T follicular helper cell (primary cell): ENCODE measurements at regions not wholly inside any gene's neighbourhood (a gene's known extent, or its start where the extent isn't known, plus 50 kb on each side); places are given as distances from the start of the nearest gene placed in this dataset.

Experiments used
- DNase-seq: peaks from one replicate; pipeline ENCODE4 v3.0.0-alpha.2; 2020; ENCODE audit warnings: low read depth

DNA sequence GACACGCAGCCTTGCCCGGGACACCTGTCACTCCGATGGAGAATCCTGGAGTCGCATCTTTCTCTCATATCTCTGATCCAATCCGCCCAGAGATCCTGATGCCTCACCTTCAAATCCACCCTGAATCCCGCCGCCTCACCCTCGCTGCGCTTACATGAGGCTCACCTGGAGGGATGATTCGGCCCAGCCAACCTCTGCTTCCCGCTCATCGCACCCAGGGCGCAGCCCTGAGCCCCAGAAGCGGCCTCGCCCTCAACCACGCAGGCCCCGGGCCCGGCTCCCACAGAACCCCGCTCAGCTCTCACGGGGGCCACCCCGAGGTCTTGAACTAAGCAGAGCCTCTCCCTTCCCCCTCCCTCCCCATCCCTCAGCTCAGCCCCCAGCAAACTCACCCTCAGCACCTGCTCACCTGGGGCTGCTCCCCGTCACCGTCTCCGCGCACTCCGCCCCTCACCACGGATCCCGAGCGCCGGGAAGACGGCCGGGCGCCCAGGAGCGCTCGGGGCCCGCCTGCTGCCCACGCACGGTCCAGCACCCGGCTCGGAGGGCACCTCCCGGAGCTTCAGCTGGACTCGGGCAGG lies 160.0 kb downstream of the NDUFA10 start:
- no peak for DNase-seq

DNA sequence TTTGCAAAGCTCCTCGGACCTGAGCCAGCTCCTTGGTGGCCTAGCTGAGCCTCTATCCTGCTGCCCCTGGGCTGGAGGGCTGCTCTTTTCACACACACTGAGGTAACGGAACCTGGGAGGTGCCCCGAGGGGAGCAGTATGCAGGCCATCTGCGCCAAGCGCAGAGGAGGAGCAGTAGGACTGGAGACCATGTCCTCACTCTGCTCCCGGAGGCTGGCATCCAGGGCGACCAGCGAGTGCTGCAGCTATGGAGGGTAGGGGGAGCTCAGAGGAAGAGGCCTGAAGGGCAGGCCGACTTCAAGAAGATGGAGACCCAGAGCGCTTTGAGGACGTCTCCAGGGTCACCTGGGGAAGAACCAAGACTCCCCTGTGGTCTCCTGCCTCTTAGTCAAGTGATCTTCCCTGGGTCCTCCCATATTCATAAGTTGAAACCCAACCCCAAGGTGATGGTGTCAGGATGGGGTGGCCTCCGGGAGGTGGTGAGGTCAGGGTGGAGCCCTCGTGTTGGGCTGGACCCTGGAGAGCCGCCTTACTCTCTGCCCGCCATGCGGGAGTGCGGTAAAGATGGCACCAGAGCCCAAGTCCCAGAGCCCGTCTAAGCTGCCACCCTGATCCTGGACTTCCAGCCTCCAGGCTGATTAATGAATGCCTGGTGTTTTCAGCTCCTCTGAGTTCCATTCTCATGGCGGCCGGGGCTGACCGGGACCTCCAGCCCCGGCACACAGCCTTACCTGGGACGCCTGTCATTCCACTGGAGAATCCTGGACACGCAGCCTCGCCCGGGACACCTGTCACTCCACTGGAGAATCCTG lies 160.7 kb downstream of the NDUFA10 start:
- no peak for DNase-seq

DNA sequence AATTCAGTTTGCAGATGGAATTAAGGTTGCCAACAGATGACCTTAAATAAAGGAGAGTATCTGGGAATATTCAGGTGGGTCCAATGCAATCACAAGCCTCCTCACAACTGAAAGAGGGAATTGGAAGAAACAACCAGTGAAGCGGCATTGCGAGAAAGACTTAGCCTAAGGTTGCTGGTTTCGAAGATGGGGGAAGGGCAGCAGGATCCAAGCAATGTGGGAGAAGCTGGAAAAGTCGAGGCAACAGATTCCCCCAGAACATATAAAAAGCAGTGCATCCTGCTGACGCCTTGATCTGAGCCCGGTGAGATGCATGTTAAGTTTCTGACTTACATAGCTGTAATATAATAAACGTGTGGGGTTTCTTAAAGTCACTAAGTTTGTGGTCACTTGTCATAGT lies 162.5 kb downstream of the NDUFA10 start:
- no peak for DNase-seq

DNA sequence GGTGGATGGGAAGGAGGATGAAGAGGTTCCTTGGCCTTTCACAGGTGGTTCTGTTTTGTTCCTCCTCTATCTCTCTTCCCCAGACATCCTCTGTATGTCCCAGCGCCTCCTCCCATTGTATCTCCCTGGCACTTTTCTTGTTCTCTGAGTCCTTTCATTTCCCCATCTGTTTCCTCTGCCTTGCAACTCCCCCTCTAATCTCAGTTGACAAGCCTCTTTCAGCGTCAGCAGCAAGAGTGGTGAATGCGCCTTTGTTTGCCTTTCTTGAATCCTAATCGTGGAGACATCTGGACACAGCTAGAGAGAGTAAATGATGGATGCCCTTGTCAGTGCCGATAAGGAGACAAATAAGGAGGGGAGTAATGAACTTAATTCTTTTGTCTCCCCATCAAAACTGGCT lies 167.0 kb downstream of the NDUFA10 start:
- no peak for DNase-seq

DNA sequence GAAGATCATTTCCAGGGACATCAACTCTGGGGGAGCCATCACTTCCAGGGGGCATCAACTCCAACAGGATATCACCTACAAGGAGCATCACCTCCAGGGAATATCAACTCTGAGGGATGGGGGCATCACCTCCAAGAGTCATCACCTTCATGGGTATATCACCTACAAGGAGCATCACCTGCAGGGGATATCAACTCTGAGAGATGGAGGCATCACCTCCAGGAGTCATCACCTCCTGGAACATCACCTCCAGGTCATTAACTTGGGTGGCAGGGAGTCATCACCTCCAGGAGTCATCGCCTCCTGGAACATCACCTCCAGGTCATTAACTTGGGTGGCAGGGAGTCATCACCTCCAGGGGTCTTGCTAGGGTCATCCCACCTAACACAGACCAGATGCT lies 167.6 kb downstream of the NDUFA10 start:
- DNase-seq, result no peak

DNA sequence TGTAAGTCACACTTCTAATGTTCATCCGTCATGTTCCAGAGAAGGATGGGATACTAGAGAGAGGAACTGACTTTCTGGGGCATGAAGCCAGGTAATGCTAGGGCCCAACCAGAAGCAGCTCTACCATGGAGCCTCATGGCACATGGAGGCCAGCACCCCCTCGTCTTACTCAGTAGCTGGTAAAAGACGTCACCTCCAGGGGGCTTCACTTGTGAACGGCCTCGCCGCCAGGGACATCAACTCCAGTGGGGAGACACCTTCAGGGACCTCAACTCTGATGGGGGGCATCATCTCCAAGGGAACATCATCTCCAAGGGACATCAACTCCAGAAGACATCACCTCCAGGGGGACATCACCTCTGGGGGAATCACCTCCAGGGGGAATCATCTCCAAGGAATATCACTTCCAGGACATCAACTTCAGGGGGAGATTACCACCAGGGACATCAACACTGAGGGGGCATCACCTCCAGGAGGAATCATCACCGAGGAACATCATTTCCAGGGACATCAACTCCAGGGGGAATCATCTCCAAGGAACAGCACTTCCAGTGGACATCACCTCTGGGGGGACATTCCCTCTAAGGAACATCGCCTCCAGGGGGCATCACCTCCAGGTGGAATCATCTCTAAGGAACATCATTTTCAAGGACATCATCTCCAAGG lies 168.4 kb downstream of the NDUFA10 start:
- no peak for DNase-seq

DNA sequence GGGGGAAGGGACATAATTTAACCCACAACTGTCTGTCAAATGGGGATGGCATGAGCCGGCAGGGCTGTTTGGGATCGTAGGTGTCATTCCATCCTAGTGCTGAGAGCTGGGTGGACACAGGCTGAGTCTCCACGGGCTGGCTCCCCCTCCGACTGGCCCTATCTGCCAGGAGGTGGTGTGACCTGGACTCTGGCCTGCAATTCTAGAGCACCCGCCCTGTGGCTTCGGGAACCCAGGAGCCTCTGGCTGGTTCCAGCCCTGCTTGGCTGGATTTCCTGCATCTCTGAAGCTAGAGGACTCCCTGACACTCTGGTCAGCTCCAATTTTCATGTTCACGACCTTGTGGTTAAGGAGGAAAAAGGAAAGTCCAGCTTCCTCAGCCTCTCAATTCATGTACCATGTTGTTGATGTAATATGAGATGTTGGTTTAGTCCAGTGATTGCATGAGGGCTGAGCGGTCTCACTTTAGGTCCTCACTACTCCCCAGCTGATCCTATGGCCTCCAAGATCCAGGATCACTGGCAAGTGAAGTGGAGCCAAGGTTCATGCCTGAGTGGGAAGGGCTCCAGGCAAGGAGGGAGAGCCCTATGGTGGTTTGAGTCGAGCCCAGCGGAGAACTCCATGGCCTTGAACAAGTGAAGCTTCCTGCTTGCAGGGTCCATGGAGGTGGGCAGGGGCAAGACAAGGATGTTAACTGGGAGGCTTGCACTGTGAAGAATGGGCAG lies 169.1 kb downstream of the NDUFA10 start:
- no peak for DNase-seq

DNA sequence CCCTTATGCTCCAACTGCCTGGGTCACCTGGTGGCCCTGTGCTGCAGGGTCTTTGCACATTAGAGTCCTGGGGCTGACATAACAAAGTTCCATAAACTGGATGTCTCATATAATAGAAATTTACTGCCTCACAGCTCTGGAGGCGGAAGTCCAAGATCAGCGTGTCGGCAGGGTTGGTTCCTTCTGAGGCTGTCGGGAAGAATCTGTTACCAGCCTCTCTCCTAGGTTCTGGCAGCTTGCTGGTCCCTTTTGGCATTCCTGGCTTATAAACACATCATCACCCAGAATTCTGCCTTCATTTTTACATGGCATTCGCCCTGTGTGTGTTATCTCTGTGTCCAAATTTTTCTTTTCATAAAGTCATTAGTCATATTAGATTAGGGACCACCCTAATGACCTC lies 170.5 kb downstream of the NDUFA10 start:
- no peak for DNase-seq

DNA sequence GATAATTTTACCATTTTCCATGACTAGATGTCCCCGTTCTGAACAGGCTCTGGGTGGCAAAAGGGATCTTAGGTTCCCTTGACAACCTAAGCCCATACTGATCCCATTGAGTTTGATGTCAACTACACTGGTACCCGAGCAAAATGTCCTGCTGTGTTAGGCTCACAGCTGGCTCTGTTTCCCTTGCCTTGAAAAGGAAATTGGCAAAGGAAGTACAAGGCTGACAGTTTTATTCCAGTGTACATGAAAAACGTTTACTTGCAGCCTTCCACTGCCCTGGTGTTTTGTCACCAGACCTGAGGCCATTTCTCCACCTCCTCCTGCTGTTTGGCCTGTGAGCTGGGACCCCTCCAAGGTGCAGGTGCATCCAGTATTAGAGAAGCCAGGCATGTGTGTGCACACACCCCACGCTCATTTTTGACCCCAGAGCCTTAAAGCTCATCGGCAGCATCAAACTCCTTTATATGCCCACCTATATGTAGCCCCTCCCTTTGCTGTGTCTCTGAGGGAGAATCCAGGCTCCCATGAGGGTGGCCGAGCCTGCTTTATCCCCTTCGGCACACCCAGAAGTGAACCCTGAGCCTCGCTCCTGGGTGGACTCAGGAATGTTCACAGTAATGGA lies 171.3 kb downstream of the NDUFA10 start:
- no peak for DNase-seq

DNA sequence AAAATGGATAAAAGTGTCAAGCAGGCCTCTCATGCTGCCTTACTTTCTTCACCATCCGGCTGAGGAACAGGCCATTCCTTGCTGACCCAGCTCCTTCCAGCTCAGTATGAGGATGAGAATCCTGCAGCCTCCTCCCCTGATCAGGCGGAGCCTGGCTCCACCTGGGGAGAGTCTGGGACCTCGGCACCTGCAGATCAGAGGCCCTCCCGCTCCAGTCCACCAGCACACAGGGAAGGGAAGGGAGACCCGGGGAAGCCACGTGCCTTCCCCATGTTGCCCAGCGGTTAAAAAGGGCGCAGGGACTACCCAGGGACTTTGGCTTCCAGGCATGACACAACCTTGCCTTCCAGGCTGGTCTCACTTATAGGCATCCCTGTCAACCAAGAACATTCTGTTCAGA lies 172.0 kb downstream of the NDUFA10 start:
- no peak for DNase-seq

DNA sequence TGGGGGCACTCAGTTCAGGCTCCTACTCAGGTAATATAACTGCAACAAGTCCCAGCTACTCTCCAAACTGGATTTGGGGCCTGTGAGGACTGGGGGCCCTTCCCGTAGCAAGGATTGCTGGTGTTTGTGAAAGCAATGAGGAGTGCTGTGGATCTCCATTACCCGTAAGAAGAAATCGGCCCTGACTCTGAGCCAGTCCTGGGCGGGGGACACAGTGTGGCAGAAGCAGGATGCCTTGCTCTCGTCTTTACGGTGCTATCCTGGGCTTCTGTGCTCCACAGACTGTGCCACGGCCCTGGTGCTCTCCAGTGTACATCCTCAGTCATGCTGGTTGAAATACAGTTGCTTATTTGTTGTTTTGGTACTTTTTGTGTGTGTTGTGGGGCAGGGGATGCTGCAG lies 172.9 kb downstream of the NDUFA10 start:
- DNase-seq, result no peak

DNA sequence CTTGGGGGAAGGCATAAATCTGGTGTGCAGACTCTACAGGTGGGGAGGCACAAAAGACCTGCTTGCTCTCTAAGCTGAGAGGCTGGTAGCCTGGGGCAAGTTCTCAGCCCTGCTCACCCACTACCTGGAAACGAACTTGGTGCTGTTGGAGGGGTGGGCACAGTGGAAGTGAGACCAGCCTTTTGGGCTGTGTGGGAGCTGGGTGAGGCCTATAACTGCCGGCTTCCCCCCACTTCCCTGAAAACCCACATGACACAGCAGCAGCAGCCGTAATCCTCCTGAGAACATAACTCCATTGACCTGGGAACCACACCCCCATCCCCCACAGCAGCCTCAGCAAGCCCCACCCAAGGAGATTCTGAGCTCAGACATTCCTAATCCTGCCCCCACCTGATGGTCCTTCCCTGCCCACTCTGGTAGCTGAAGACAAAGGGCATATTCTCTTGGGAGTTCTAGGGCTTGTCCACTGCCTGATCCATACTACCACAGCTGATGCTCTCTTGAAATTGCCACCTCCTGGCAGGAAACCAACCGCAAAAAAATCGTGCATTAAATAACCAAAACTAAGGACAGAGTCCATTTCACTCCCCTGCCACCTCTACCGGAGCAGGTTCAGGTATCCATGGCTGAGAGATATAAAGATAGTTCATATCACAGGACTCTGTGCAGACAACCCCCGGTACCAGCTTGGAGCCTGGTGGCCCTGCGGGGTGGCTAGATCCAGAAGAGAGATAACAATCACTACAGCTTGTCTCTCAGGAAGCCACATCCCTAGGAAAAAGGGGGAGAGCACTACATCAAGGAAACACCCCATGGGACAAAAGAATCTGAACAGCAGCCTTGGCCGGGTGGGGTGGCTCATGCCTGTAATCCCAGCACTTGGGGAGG lies 178.1 kb downstream of the NDUFA10 start:
- DNase-seq, result no peak

DNA sequence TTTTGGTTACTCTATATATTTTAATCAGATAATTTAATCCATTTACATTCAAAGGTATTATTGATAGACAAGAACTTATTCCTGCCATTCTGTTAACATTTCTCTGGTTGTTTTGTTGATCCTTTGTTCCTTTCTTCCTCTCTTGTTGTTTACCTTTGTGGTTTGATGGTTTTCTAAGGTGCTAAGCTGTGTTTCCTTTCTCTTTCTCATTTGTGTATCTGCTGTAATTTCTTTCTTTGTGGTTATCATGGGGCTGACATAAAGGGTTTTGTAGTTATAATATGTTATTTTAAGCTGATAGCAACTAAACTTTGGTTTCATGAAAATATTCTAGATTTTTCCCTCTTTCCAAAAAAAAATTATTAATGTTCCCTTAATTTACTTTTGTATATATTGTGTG lies 179.2 kb downstream of the NDUFA10 start:
- DNase-seq, result no peak

DNA sequence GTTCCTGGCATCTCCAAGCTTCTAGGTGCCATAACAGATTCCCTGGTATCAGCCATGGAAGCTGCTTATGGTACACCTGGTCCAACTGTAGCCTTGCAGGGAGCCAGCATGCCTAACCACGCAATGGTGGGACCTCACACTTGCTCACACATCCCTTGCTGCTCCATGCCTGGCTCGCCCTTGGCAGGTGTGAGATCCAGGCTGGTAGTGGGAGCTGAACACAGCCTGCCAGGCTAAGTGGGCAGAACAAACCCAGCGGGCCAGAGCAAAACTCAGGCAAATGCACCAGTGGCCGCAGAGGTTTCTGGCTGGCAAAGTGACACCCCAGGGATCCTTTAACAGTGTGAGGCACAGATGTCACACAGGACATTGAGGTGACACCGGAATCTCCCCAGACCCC lies 185.8 kb downstream of the NDUFA10 start:
- DNase-seq, result no peak

DNA sequence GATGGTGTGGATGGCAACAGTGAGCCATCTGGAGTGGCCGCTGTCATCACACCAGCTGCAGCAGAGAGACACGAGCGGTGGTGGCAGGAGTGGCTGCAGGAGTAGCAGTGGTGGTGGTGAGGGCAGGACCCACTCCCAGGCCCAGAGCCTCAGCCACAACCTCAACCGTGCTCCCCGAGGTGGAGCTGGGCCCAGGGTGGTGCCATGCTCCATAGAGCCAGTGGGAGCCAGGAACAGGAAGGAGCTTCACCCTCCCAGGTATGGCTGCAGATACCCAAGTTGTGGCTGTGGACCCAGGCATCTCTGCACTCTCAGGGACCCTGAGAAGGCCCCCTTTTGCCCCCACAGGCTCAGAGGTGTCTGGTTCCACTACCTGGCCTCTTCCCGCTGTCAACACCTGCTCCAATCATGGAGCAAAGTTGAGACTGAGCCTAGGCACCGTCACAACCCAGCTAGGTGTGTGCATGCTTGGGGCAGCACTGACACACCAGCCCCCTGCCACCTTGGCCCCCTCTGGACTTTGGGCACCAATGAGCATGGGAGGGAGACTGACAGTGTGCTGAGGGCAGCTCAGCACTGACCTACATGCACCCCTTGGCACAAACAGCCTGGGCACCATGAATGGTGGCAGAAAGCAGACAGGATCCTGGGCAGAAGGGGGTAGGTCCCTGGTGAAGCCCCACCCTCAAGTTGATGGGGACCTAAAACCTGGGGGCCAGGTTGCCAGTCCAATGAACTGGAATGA lies 188.9 kb downstream of the NDUFA10 start:
- DNase-seq, result no peak

DNA sequence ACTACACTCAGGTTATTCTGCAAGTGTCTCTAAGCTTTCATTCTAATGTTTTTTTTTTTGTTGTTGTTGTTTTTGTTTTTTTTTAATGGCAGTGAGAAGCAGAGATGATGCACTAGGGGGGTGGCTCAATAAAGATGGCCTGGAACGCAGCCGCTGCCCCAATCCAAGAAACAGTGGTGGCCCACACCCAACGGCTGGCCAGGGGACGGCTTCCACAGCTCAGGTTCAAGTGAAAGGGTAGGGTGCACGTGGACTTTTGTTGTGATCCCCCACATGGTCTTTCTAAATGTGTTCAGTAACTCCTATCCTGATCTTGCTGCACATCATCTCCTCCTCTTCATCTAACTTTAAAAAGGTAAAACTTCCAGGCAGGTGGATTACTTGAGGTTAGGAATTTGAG lies 190.1 kb downstream of the NDUFA10 start:
- no peak for DNase-seq

DNA sequence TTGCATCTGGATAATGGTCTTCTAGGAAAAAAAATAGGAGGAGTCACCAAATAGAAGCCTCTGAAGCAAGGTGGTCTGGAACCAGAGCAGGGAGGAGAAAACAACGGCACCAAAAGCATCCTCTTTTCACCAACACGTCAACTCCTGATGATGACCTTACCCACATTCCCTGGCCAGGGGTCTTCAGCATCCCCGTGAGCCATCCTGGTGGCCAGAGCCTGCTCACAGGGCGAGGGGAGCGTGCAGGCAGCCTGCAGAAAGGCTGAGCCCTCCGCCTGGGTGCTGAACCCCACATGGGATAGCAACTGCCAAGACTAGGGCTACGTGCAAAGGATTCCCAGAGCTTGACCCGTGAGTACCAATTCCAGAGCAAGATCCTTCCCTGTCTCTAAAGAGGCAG lies 191.0 kb downstream of the NDUFA10 start:
- DNase-seq, result no peak

DNA sequence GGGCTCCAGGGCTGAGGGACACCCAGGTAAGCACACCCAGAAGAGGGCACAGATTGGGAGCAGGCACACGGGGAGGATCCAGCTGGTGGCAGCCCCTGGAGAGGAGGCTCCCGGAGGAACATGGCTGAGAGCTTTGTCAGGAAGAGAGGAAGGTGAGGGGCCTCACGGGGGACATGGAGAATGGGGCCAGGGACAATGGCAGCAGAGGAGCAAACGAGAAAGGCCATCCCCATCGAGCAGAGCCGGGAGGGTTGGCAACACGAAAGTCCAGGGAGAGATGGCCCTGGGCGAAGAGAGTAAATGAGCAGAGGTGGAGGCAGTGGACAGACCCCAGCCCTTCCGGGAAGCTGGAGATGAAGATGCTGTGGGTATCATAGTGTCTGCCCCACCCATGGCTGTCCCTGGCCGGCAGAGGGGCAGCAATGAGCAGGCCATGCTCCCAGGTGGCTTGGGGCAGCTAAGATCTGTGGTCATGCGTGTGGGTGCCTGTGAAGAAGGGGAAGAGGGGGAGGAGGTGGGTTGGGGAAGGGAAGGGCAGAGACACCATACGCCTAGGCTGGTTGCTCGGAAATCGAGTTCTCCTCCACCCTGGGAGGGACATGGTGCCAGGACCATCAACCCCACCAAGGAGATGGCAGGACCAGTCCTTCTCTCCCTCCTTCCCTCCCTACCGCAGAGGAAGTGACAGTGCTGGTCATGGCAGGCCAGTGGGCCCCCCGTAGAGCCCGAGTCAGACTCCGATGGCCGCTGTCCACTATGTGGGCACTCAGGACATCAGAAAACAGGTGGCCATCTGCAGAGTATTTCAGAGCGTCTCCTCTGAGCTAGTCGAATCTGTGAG lies 191.7 kb downstream of the NDUFA10 start:
- DNase-seq, result no peak

DNA sequence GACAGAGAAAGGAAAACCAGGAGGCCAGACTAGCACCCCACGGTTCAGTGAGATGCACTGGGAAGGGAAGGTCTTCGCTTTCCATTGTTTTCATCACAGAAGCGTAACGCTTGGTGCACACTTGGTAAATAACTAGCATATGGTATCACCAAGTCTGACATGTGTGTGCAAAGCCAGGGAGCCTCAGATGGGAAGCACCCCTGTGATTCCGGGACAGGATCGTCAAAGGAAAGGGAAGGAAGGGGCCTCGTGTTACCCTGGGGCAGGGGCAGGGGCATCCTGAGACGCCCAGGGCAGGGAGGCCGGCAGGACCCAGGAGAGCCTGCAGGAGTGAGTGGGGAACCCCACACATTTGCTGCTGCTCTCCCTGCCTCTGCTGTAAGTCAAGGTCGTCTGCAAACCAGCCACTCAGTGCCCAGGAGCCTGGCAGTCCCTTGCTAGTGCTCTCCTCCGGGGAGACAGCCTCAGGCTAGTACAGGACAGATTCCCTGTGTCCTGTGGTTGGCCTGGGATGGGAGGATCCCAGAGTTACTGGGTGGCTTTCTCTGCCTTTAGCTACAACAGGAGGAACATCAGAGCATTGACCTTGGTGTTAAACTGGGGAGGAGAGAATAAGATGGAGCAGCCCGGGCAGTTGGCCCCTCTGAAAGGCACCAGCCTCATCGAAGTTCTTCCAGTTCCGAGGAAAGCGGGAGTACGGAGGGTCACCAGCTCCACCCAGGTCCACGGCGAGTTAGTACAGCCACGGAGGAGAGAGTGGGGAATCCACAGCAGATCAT lies 192.5 kb downstream of the NDUFA10 start:
- no peak for DNase-seq
